WTC11 (cell line): ENCODE measurements at regions not wholly inside any gene's neighbourhood (a gene's known extent, or its start where the extent isn't known, plus 50 kb on each side); places are given as distances from the start of the nearest gene placed in this dataset.

Source experiments
- ERG ChIP-seq: fragments of 250-450 bp; sonication (Bioruptor Pico); IDR thresholded peaks from 2 replicates; pipeline ENCODE4 v1.8.0; 2021; ENCODE audit warnings: mild to moderate bottlenecking
- FOXJ3 ChIP-seq: sonication (generic); formaldehyde crosslinking; IDR thresholded peaks from 2 replicates; pipeline ENCODE4 v1.9.0; 2021; ENCODE audit warnings: missing genetic modification reagents, mild to moderate bottlenecking, borderline replicate concordance
- MAX ChIP-seq: sonication (generic); formaldehyde crosslinking; IDR thresholded peaks from 2 replicates; pipeline ENCODE4 v1.8.0; 2022; ENCODE audit warnings: mild to moderate bottlenecking, missing genetic modification reagents
- MXD4 ChIP-seq: fragments of 250-450 bp; sonication (Bioruptor Pico); IDR thresholded peaks from 2 replicates; pipeline ENCODE4 v1.8.0; 2021; ENCODE audit warnings: mild to moderate bottlenecking, moderate library complexity, borderline replicate concordance
- NR1H2 ChIP-seq: sonication (generic); formaldehyde crosslinking; IDR thresholded peaks from 2 replicates; pipeline ENCODE4 v1.9.0; 2021; ENCODE audit warnings: mild to moderate bottlenecking, moderate library complexity, missing genetic modification reagents
- SP1 ChIP-seq: sonication (generic); formaldehyde crosslinking; conservative IDR thresholded peaks from 2 replicates; pipeline ENCODE4 v1.8.1; 2022; ENCODE audit warnings: missing genetic modification reagents
- ZNF219 ChIP-seq: sonication (generic); formaldehyde crosslinking; IDR thresholded peaks from 2 replicates; pipeline ENCODE4 v1.8.0; 2023; ENCODE audit warnings: missing genetic modification reagents, mild to moderate bottlenecking, borderline replicate concordance
- ZNF263 ChIP-seq: sonication (generic); formaldehyde crosslinking; IDR thresholded peaks from 2 replicates; pipeline ENCODE4 v1.8.1; 2022; ENCODE audit warnings: low read depth, mild to moderate bottlenecking, moderate library complexity, missing genetic modification reagents
- ZNF423 ChIP-seq: fragments of 250-450 bp; sonication (Bioruptor Pico); IDR thresholded peaks from 2 replicates; pipeline ENCODE4 v2.1.2; 2022; ENCODE audit warnings: mild to moderate bottlenecking, moderate library complexity
- ZNF425 ChIP-seq: fragments of 250-450 bp; sonication (Bioruptor Pico); conservative IDR thresholded peaks from 2 replicates; pipeline ENCODE4 v1.9.0; 2021; ENCODE audit warnings: mild to moderate bottlenecking
- ZNF671 ChIP-seq: fragments of 250-450 bp; sonication (Bioruptor Pico); IDR thresholded peaks from 2 replicates; pipeline ENCODE4 v1.8.0; 2021; ENCODE audit warnings: mild to moderate bottlenecking
- TF ChIP-seq, protein P1 (sequence below): fragments of 200-600 bp; IDR thresholded peaks from 2 replicates; pipeline ENCODE4 v1.8.0; 2022; ENCODE audit warnings: antibody characterized with exemption
- TF ChIP-seq, protein P2 (sequence below): sonication (generic); formaldehyde crosslinking; IDR thresholded peaks from 2 replicates; pipeline ENCODE4 v1.8.0; 2022; ENCODE audit warnings: mild to moderate bottlenecking, missing genetic modification reagents
- TF ChIP-seq, protein P3 (sequence below): sonication (generic); formaldehyde crosslinking; IDR thresholded peaks from 2 replicates; pipeline ENCODE4 v1.8.1; 2022; ENCODE audit warnings: low read depth, mild to moderate bottlenecking, moderate library complexity, missing genetic modification reagents, borderline replicate concordance

- TF ChIP-seq, protein P1, sequence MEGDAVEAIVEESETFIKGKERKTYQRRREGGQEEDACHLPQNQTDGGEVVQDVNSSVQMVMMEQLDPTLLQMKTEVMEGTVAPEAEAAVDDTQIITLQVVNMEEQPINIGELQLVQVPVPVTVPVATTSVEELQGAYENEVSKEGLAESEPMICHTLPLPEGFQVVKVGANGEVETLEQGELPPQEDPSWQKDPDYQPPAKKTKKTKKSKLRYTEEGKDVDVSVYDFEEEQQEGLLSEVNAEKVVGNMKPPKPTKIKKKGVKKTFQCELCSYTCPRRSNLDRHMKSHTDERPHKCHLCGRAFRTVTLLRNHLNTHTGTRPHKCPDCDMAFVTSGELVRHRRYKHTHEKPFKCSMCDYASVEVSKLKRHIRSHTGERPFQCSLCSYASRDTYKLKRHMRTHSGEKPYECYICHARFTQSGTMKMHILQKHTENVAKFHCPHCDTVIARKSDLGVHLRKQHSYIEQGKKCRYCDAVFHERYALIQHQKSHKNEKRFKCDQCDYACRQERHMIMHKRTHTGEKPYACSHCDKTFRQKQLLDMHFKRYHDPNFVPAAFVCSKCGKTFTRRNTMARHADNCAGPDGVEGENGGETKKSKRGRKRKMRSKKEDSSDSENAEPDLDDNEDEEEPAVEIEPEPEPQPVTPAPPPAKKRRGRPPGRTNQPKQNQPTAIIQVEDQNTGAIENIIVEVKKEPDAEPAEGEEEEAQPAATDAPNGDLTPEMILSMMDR, result no peak
- TF ChIP-seq NR1H2 (CRISPR knock-in tag) (no peak), ZNF671 (no peak), MXD4 (CRISPR knock-in tag) (no peak), ZNF263 (no peak), FOXJ3 (CRISPR knock-in tag) (no peak), ZNF219 (CRISPR knock-in tag) (no peak), MAX (CRISPR knock-in tag) (no peak), ZNF423 (no peak), SP1 (CRISPR knock-in tag) (no peak), ERG (CRISPR knock-in tag) (no peak), ZNF425 (CRISPR knock-in tag) (no peak)
- TF ChIP-seq, protein P2, sequence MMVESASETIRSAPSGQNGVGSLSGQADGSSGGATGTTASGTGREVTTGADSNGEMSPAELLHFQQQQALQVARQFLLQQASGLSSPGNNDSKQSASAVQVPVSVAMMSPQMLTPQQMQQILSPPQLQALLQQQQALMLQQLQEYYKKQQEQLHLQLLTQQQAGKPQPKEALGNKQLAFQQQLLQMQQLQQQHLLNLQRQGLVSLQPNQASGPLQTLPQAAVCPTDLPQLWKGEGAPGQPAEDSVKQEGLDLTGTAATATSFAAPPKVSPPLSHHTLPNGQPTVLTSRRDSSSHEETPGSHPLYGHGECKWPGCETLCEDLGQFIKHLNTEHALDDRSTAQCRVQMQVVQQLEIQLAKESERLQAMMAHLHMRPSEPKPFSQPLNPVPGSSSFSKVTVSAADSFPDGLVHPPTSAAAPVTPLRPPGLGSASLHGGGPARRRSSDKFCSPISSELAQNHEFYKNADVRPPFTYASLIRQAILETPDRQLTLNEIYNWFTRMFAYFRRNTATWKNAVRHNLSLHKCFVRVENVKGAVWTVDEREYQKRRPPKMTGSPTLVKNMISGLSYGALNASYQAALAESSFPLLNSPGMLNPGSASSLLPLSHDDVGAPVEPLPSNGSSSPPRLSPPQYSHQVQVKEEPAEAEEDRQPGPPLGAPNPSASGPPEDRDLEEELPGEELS, result no peak
- TF ChIP-seq, protein P3, sequence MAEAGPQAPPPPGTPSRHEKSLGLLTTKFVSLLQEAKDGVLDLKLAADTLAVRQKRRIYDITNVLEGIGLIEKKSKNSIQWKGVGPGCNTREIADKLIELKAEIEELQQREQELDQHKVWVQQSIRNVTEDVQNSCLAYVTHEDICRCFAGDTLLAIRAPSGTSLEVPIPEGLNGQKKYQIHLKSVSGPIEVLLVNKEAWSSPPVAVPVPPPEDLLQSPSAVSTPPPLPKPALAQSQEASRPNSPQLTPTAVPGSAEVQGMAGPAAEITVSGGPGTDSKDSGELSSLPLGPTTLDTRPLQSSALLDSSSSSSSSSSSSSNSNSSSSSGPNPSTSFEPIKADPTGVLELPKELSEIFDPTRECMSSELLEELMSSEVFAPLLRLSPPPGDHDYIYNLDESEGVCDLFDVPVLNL, result no peak
Observed at GRCh38 chr3:167160781-167161180, 219.3 kb downstream of the ZBBX start.
